AG09319 (cell line): ENCODE measurements at regions not wholly inside any gene's neighbourhood (a gene's known extent, or its start where the extent isn't known, plus 50 kb on each side); places are given as distances from the start of the nearest gene placed in this dataset.

Experiments used
- DNase-seq: peaks from one replicate; pipeline ENCODE4 v3.0.0-alpha.2; 2010; ENCODE audit warnings: low read depth; ENCODE audit errors: extremely low read depth
- TF ChIP-seq, protein P1 (sequence below): IDR thresholded peaks from 2 replicates; pipeline ENCODE4 v1.5.1; 2011; ENCODE audit warnings: low read depth, mild to moderate bottlenecking, inconsistent platforms, low read length, moderate library complexity

DNA sequence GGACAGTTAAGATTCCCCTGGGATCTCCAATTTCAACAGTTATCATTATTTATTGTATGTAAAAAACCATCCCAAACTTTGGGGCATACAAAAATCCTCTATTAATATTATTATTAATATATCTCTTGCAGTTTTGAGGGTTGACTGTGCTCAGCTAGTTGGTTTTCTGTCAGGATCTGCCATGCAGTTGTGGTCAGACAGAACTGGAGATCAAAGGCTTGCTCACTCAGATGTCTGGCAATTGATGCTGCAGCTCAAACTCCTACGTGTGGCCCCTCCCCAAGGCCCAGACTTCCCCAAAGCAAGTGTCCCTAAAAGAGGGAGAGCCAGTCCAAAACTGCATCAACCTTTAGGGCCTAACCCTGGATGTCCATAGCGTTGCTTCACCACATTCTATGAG is 204.7 kb downstream of the TTC32 start:
- TF ChIP-seq, protein P1, sequence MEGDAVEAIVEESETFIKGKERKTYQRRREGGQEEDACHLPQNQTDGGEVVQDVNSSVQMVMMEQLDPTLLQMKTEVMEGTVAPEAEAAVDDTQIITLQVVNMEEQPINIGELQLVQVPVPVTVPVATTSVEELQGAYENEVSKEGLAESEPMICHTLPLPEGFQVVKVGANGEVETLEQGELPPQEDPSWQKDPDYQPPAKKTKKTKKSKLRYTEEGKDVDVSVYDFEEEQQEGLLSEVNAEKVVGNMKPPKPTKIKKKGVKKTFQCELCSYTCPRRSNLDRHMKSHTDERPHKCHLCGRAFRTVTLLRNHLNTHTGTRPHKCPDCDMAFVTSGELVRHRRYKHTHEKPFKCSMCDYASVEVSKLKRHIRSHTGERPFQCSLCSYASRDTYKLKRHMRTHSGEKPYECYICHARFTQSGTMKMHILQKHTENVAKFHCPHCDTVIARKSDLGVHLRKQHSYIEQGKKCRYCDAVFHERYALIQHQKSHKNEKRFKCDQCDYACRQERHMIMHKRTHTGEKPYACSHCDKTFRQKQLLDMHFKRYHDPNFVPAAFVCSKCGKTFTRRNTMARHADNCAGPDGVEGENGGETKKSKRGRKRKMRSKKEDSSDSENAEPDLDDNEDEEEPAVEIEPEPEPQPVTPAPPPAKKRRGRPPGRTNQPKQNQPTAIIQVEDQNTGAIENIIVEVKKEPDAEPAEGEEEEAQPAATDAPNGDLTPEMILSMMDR, result no peak
- DNase-seq, result no peak

DNA sequence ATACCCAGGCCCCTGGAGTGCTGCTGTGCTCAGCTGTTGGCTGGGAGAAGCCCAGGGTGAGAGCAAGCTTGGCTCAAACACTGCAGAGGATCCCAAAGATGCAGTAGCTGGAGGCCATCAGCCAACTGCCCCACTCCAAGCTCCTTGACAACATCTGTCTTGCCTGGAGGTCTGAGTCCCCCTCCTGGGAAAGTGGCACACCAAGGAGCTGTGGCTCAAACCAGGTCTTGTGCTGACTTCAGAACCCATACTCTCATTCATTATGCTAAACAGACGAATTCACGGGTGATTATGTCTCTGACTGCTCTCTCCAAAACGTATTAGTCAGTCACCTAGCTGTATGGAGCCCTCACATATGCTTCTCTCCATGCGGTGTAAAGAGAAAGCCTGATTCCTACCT is 206.1 kb downstream of the TTC32 start:
- TF ChIP-seq, protein P1, result no peak
- DNase-seq, result no peak

DNA sequence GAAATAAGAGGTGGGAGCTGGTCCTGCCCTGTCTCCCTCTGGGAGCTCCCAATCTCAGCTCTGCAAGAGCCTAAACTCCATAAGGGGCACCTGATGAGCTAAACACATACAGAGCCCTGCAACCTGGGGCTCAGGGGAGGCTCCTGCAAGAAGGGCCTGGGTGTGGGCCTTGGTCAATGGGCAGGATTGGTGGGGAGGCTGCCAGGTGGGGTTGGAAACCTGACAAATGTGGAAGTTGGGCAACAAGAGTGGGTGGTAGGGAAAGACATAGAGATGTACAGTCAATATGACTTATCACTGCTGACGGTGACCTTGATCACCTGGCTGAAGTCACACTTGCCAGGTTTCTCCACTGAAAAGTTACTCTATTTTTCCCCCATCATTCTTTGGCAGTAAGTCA is 209.9 kb downstream of the TTC32 start:
- no peak for DNase-seq
- TF ChIP-seq, protein P1, result no peak

DNA sequence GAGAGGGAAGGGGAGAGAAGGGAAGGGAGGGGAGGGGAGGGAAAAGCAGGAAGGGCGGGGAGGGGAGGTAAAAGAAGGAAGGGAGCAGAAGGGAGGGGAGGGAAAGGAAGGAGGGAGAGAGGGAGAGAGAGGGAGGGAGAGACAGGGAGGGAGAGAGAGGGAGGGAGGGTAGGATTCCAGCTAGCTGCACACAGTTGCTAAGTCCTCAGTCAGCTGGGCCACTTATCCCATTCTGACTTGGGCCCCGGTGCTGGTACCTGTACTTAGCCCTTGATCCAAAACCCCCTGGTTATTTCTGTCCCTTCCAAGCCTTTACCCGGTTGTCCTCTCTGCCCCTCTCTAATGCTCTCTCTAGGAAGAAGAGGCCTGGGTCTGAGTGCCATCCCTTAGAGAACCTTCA is 211.4 kb downstream of the TTC32 start:
- no peak for DNase-seq

DNA sequence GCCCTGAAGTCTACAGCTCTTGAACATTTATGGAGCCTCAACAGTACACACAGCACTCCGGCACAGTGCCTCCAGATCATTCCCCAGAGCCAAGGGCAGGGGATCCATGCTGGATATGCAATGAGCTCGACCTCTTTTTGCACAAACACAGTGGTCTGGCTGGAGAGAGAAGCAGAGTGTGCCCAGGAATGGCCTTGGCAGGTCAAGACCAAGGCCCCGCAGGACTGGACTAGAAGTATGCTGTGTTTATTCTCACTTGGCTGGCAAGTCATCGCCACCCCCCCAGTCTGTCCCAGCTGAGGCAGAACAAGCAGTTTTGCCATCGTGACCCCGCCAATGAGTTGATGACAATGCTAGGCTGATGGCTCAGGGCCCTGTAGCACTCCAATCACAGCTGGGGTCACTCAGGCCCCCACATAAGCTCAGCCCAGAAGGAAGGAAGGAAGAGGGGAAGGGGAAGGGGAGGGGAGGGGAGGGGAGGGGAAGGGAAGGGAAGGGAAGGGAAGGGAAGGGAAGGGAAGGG is 212.1 kb downstream of the TTC32 start:
- no peak for DNase-seq
- TF ChIP-seq, protein P1, result no peak

More for the DNA sequence above, 211.4 kb downstream of the TTC32 start:
- TF ChIP-seq, protein P1, result no peak

DNA sequence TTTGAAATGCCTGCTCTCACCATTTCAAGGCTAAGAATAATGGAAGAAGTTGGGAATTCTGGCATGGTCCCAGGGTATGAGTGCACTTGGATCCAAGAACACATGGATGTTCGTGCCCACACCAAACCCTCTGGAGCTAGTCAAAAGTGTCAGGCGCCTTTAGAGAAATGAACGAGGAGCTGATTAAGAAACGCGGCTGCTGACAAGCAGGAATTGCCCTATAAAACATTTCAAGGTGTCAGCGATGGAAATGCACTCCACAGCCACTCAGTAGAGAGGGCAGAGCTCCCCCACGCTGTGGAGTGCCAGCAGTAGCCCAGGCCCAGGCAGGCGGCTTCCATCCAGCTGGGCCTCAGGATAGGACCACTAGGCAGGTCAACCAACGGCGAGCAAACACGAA is 213.7 kb downstream of the TTC32 start:
- no peak for DNase-seq
- TF ChIP-seq, protein P1, result no peak

DNA sequence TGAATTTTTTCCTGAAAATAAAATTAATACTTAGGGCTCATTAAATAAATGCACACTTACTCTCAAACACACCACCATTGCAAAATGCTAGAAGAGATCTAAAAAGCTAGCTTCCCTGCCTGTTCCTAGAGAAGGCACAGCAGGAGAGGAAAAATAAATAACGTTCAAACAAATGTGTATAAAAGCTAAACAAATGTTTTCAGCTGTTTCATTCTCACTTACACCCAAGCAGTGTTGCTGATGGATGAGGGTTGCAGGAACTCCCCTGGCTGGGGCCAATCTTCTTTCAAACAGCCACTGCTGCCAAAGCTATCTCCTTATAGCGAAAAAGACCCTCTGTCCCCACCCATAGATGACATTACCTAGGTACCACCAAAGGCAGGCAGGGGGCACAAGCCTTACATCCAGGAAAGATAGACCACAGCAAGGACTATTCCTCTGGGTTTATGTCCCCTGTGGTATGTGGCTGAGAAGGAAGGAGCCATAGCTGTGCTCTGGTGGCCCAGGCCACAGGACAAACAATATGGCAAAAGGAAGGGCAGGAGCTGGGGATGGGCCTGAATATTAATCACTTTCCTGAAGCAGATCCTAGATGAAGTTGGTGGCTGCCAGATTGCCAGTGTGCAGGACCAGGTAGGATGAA is 214.6 kb downstream of the TTC32 start:
- TF ChIP-seq, protein P1, result no peak
- no peak for DNase-seq
